CD14-positive monocyte (primary cell): ENCODE measurements at regions not wholly inside any gene's neighbourhood (a gene's known extent, or its start where the extent isn't known, plus 50 kb on each side); places are given as distances from the start of the nearest gene placed in this dataset.

Source experiments
- DNase-seq, 3 donors: peaks; one replicate each; pipeline ENCODE4 v3.0.0-alpha.2; 2011 to 2022
- H2AFZ ChIP-seq: 2 replicates; pipeline ENCODE4 v1.6.0; 2012; ENCODE audit warnings: mild to moderate bottlenecking, low read depth, low read length, inconsistent platforms; ENCODE audit not compliant: insufficient read depth, poor library complexity, severe bottlenecking
- H3K27ac ChIP-seq, 2 donors: 1 replicate in 1 of 2; 2 replicates in 1 of 2; pipeline ENCODE4 v1.5.1; 2012 to 2013; ENCODE audit warnings: low read length in 2 of 2, control low read depth in 1 of 2, inconsistent platforms in 1 of 2, low read depth in 1 of 2, mild to moderate bottlenecking in 1 of 2
- H3K27me3 ChIP-seq, 2 donors: one replicate each; pipeline versions ENCODE4 v1.6.0 to v1.6.1; 2011 to 2013; ENCODE audit warnings: low read length in 2 of 2; ENCODE audit not compliant: control insufficient read depth in 2 of 2, insufficient read depth in 2 of 2
- H3K36me3 ChIP-seq, 2 donors: replicated peaks in 1 of 2; 1 replicate in 1 of 2; 2 replicates in 1 of 2; pipeline versions ENCODE4 v1.5.1 to v1.6.1; 2012 to 2013; ENCODE audit warnings: low read length in 2 of 2, control low read depth in 1 of 2, inconsistent platforms in 1 of 2, mild to moderate bottlenecking in 1 of 2; ENCODE audit not compliant: insufficient read depth in 2 of 2, control insufficient read depth in 1 of 2
- H3K4me1 ChIP-seq, 2 donors: 1 replicate in 1 of 2; 2 replicates in 1 of 2; pipeline versions ENCODE4 v1.5.1 to v1.6.1; 2012 to 2013; ENCODE audit warnings: low read length in 2 of 2, control low read depth in 1 of 2, inconsistent platforms in 1 of 2, mild to moderate bottlenecking in 1 of 2, moderate library complexity in 1 of 2; ENCODE audit not compliant: insufficient read depth in 2 of 2, control insufficient read depth in 1 of 2
- H3K4me2 ChIP-seq: replicated peaks from 2 replicates; pipeline ENCODE3; 2012; ENCODE audit warnings: low read length, moderate library complexity, mild to moderate bottlenecking; ENCODE audit not compliant: poor library complexity, severe bottlenecking; ENCODE audit errors: extremely low read depth
- H3K4me3 ChIP-seq, 3 experiments: fragments of 200-600 bp in 1 of 3; sonication (generic) in 1 of 3; replicated peaks in 1 of 3; 1 replicate in 2 of 3; 2 replicates in 1 of 3; pipeline ENCODE4 v1.5.1; 2011 to 2013; ENCODE audit warnings: low read length in 3 of 3, mild to moderate bottlenecking in 3 of 3, control low read depth in 2 of 3, low read depth in 2 of 3, inconsistent platforms in 1 of 3, moderate library complexity in 1 of 3
- H3K79me2 ChIP-seq: 2 replicates; pipeline ENCODE4 v1.6.0; 2012; ENCODE audit warnings: mild to moderate bottlenecking, control low read depth, inconsistent platforms, low read length, moderate library complexity; ENCODE audit not compliant: insufficient read depth
- H3K9ac ChIP-seq: 2 replicates; pipeline ENCODE4 v1.6.0; 2017; ENCODE audit warnings: low read length, mild to moderate bottlenecking; ENCODE audit not compliant: insufficient read depth, poor library complexity, severe bottlenecking
- H3K9me3 ChIP-seq, 2 donors: replicated peaks in 1 of 2; 1 replicate in 1 of 2; 2 replicates in 1 of 2; pipeline versions ENCODE4 v1.5.1 to v1.6.1; 2012 to 2013; ENCODE audit warnings: low read length in 2 of 2, control low read depth in 1 of 2; ENCODE audit not compliant: control insufficient read depth in 1 of 2, insufficient read depth in 1 of 2
- H4K20me1 ChIP-seq: 2 replicates; pipeline ENCODE4 v1.6.0; 2012; ENCODE audit warnings: mild to moderate bottlenecking, low read length, control low read depth, moderate library complexity; ENCODE audit not compliant: insufficient read depth
- H3K27ac Mint-ChIP-seq, 7 donors: one replicate each; pipeline ENCODE4 v1.8.0; 2020; ENCODE audit warnings: mild to moderate bottlenecking in 7 of 7, mixed read lengths in 7 of 7, moderate library complexity in 6 of 7, inconsistent platforms in 2 of 7
- H3K27me3 Mint-ChIP-seq, 3 donors: one replicate each; pipeline ENCODE4 v1.8.0; 2021 to 2022; ENCODE audit warnings: low read depth in 3 of 3, mild to moderate bottlenecking in 3 of 3, mixed read lengths in 3 of 3, moderate library complexity in 3 of 3, inconsistent platforms in 1 of 3
- H3K36me3 Mint-ChIP-seq, 2 donors: one replicate each; pipeline ENCODE4 v1.8.0; 2020; ENCODE audit warnings: mixed read lengths in 2 of 2, inconsistent platforms in 1 of 2, mild to moderate bottlenecking in 1 of 2
- H3K4me1 Mint-ChIP-seq: one replicate; pipeline ENCODE4 v1.8.0; 2020; ENCODE audit warnings: mild to moderate bottlenecking, mixed read lengths
- H3K4me3 Mint-ChIP-seq, 2 donors: one replicate each; pipeline ENCODE4 v1.8.0; 2020; ENCODE audit warnings: mild to moderate bottlenecking in 2 of 2, mixed read lengths in 2 of 2, moderate library complexity in 1 of 2
- H3K9me3 Mint-ChIP-seq, 7 donors: one replicate each; pipeline ENCODE4 v1.8.0; 2020 to 2022; ENCODE audit warnings: mixed read lengths in 7 of 7, mild to moderate bottlenecking in 6 of 7, moderate library complexity in 6 of 7, inconsistent platforms in 2 of 7
- WGBS: methylation state at CpG from one replicate; pipeline ENCODE4 v1.1.5; 2013; ENCODE audit warnings: missing lambda C conversion rate; ENCODE audit not compliant: insufficient coverage; 5-methylcytosine and 5-hydroxymethylcytosine counted together
- intact Hi-C, 2 donors: fragments of 100-400 bp; cut with micrococcal nuclease; formaldehyde crosslinking; loops; one replicate each; pipeline versions ENCODE4 v1.15.0 to v1.15.1; 2023
- TF ChIP-seq, protein P1 (sequence below): fragments of 200-600 bp; IDR thresholded peaks from one replicate; pipeline ENCODE4 v1.8.0; 2022; ENCODE audit warnings: antibody characterized with exemption, mild to moderate bottlenecking

GRCh38 chr11:131288521-131289091 is 81.8 kb upstream of the NTM start:
- WGBS, result no CpG with 5 or more reads among the region's 5 CpGs
- H3K9me3 ChIP-seq, result no peaks in the 10 kb centered on the region
- Mint-ChIP-seq H3K4me3 (no peak overlapping the region), H3K4me1 (no peaks in the 10 kb centered on the region), H3K27ac (no peak overlapping the region), H3K9me3 (peaks cover 0 to 9% (median 2%) of the 10 kb centered on the region in 7 donors), H3K36me3 (no peaks in the 10 kb centered on the region), H3K27me3 (peaks cover 0 to 2% (median 2%) of the 10 kb centered on the region in 3 donors)
- no peak overlapping the region for H3K27ac ChIP-seq
- no peaks in the 10 kb centered on the region for H3K4me1 ChIP-seq
- no peaks in the 10 kb centered on the region for H3K27me3 ChIP-seq
- DNase-seq, result no peak
- H3K9ac ChIP-seq, result no peak overlapping the region
- H3K79me2 ChIP-seq, result no peaks in the 10 kb centered on the region
- no peaks in the 10 kb centered on the region for H3K36me3 ChIP-seq
- no peak overlapping the region for H2AFZ ChIP-seq
- no peak overlapping the region for H3K4me3 ChIP-seq
- TF ChIP-seq, protein P1, sequence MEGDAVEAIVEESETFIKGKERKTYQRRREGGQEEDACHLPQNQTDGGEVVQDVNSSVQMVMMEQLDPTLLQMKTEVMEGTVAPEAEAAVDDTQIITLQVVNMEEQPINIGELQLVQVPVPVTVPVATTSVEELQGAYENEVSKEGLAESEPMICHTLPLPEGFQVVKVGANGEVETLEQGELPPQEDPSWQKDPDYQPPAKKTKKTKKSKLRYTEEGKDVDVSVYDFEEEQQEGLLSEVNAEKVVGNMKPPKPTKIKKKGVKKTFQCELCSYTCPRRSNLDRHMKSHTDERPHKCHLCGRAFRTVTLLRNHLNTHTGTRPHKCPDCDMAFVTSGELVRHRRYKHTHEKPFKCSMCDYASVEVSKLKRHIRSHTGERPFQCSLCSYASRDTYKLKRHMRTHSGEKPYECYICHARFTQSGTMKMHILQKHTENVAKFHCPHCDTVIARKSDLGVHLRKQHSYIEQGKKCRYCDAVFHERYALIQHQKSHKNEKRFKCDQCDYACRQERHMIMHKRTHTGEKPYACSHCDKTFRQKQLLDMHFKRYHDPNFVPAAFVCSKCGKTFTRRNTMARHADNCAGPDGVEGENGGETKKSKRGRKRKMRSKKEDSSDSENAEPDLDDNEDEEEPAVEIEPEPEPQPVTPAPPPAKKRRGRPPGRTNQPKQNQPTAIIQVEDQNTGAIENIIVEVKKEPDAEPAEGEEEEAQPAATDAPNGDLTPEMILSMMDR, result no peak
- intact Hi-C loops, result no loop called here
- H4K20me1 ChIP-seq, result no peaks in the 10 kb centered on the region
- H3K4me2 ChIP-seq, result no peak overlapping the region

DNA sequence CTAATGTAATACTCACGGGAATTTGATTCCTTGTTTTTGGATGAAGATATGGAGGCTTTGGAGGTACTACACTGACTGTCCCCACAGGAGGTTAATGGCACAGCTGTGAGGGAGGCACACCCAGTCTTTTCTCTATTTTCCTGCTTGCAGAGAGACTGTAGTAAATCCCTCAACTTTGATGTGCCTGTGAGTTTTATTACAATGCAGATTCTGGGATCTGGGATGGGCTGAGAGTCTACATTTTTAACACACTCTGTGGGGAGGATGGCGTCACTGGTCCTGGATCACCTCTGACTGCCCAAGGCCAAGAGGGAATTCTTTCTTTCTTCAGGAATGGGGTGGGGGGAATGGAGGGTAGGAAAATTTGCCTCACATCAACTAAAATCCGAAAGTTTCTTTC is 80.2 kb upstream of the NTM start:
- TF ChIP-seq, protein P1, result no peak
- Mint-ChIP-seq H3K4me1 (no peaks in the 10 kb centered on the region), H3K27ac (no peak overlapping the region), H3K36me3 (no peaks in the 10 kb centered on the region), H3K4me3 (no peak overlapping the region), H3K27me3 (peaks cover 0 to 2% (median 0%) of the 10 kb centered on the region in 3 donors), H3K9me3 (peaks cover 0 to 8% (median 2%) of the 10 kb centered on the region in 7 donors)
- DNase-seq, result no peak
- H3K4me3 ChIP-seq, result no peak overlapping the region
- H3K27ac ChIP-seq, result no peak overlapping the region
- H3K9ac ChIP-seq, result no peak overlapping the region
- H3K27me3 ChIP-seq, result no peaks in the 10 kb centered on the region
- no CpG with 5 or more reads among the region's 3 CpGs for WGBS
- intact Hi-C loops, result no loop called here
- H2AFZ ChIP-seq, result no peak overlapping the region
- no peak overlapping the region for H3K4me2 ChIP-seq
- H4K20me1 ChIP-seq, result no peaks in the 10 kb centered on the region
- no peaks in the 10 kb centered on the region for H3K9me3 ChIP-seq
- no peaks in the 10 kb centered on the region for H3K36me3 ChIP-seq
- no peaks in the 10 kb centered on the region for H3K79me2 ChIP-seq
- H3K4me1 ChIP-seq, result no peaks in the 10 kb centered on the region
